ENCODE measurements at regions not wholly inside any gene's neighbourhood (a gene's known extent, or its start where the extent isn't known, plus 50 kb on each side); places are given as distances from the start of the nearest gene placed in this dataset.

GRCh38 chr3:89682556-89682955 lies 575.1 kb downstream of the EPHA3 start:
- Histone ChIP-seq H3K27ac (no peak overlapping the region), H3K36me3 (no peaks in the 10 kb centered on the region), H3K27me3 (no peaks in the 10 kb centered on the region), H3K4me1 (no peaks in the 10 kb centered on the region), H3K4me3 (no peak overlapping the region), H3K9me3 (no peaks in the 10 kb centered on the region)
- DNase-seq (no peak), ATAC-seq (ENCODE audit: low FRiP score in 2 of 2) (no peak)
- TF ChIP-seq POLR2AphosphoS5 (IDR thresholded peaks at IDR 0.05) (no peak), EP300 (IDR thresholded peaks at IDR 0.05) (no peak), POLR2A (IDR thresholded peaks at IDR 0.05) (no peak), CTCF (IDR thresholded peaks at IDR 0.05) (no peak)
- 73 to 75% methylated on average over 2 of the region's 2 CpGs for WGBS, 2 donors

- Histone ChIP-seq H3K4me1 (no peaks in the 10 kb centered on the region), H3K36me3 (no peaks in the 10 kb centered on the region), H3K4me3 (no peak overlapping the region), H3K9me3 (no peaks in the 10 kb centered on the region), H3K27me3 (no peaks in the 10 kb centered on the region), H3K27ac (no peak overlapping the region)
- WGBS, 2 donors = 78 to 96% methylated on average over 1 of the region's 1 CpG
- TF ChIP-seq CTCF (IDR thresholded peaks at IDR 0.05) (no peak), EP300 (IDR thresholded peaks at IDR 0.05) (no peak), POLR2AphosphoS5 (IDR thresholded peaks at IDR 0.05) (no peak), POLR2A (IDR thresholded peaks at IDR 0.05) (no peak)
- DNase-seq (no peak), ATAC-seq (ENCODE audit: low FRiP score in 2 of 2) (no peak)
Observed at GRCh38 chr3:89685731-89686130, 578.3 kb downstream of the EPHA3 start.

- H3K4me3 ChIP-seq = no peak overlapping the region
- H3K36me3 ChIP-seq = no peaks in the 10 kb centered on the region
- no peaks in the 10 kb centered on the region for H3K4me1 ChIP-seq
- ATAC-seq (ENCODE audit: low FRiP score in 2 of 2) = no peak
- H3K27ac ChIP-seq = no peak overlapping the region
- no peaks in the 10 kb centered on the region for H3K27me3 ChIP-seq
- no peak for DNase-seq
- no peaks in the 10 kb centered on the region for H3K9me3 ChIP-seq
- WGBS, 2 donors = 43 to 61% methylated on average over 2 of the region's 2 CpGs
- no peak for TF ChIP-seq CTCF (IDR thresholded peaks at IDR 0.05)
- TF ChIP-seq POLR2AphosphoS5 (IDR thresholded peaks at IDR 0.05) = no peak
- no peak for TF ChIP-seq EP300 (IDR thresholded peaks at IDR 0.05)
- no peak for TF ChIP-seq POLR2A (IDR thresholded peaks at IDR 0.05)
Observed at GRCh38 chr3:89690646-89691045, 583.2 kb downstream of the EPHA3 start.

GRCh38 chr3:89692601-89693000 lies 585.2 kb downstream of the EPHA3 start:
- no peak overlapping the region for H3K4me3 ChIP-seq
- ATAC-seq (ENCODE audit: low FRiP score in 2 of 2) (no peak), DNase-seq (no peak)
- no peaks in the 10 kb centered on the region for H3K27me3 ChIP-seq
- WGBS, 2 donors = 52 to 55% methylated on average over 1 of the region's 1 CpG
- H3K36me3 ChIP-seq = no peaks in the 10 kb centered on the region
- no peaks in the 10 kb centered on the region for H3K4me1 ChIP-seq
- no peak overlapping the region for H3K27ac ChIP-seq
- no peaks in the 10 kb centered on the region for H3K9me3 ChIP-seq
- TF ChIP-seq POLR2AphosphoS5 (IDR thresholded peaks at IDR 0.05) (no peak), POLR2A (IDR thresholded peaks at IDR 0.05) (no peak), CTCF (IDR thresholded peaks at IDR 0.05) (no peak), EP300 (IDR thresholded peaks at IDR 0.05) (no peak)

GRCh38 chr3:89697321-89697916 lies 590.0 kb downstream of the EPHA3 start:
- no peak for DNase-seq
- 76 to 85% methylated on average over 7 of the region's 7 CpGs for WGBS, 2 donors
- H3K9me3 ChIP-seq = no peaks in the 10 kb centered on the region
- H3K27me3 ChIP-seq = no peaks in the 10 kb centered on the region
- H3K36me3 ChIP-seq = no peaks in the 10 kb centered on the region
- ATAC-seq (ENCODE audit: low FRiP score in 2 of 2) = no peak
- no peak overlapping the region for H3K27ac ChIP-seq
- H3K4me3 ChIP-seq = no peak overlapping the region
- no peaks in the 10 kb centered on the region for H3K4me1 ChIP-seq
- no peak for TF ChIP-seq EP300 (IDR thresholded peaks at IDR 0.05)
- TF ChIP-seq POLR2AphosphoS5 (IDR thresholded peaks at IDR 0.05) = no peak
- TF ChIP-seq CTCF (IDR thresholded peaks at IDR 0.05) = no peak
- no peak for TF ChIP-seq POLR2A (IDR thresholded peaks at IDR 0.05)
